Gastroesophageal sphincter (tissue), 3 donors: ENCODE measurements at regions not wholly inside any gene's neighbourhood (a gene's known extent, or its start where the extent isn't known, plus 50 kb on each side); places are given as distances from the start of the nearest gene placed in this dataset.

ENCODE experiments used
- CTCF ChIP-seq, 4 experiments: fragments of 200-600 bp in 2 of 4; fragments of 450-650 bp in 2 of 4; sonication (generic) in 1 of 4; IDR thresholded peaks; one replicate each; pipeline ENCODE4 v1.5.1; 2017 to 2019; ENCODE audit warnings: antibody characterized with exemption in 4 of 4, mild to moderate bottlenecking in 2 of 4, moderate library complexity in 2 of 4
- EP300 ChIP-seq: sonication (generic); formaldehyde crosslinking; IDR thresholded peaks from one replicate; pipeline ENCODE4 v1.6.1; 2017; ENCODE audit warnings: antibody characterized with exemption, mild to moderate bottlenecking
- POLR2A ChIP-seq, 2 donors: fragments of 450-650 bp; IDR thresholded peaks; one replicate each; pipeline ENCODE4 v1.6.1; 2017; ENCODE audit warnings: antibody characterized with exemption in 2 of 2, mild to moderate bottlenecking in 2 of 2, moderate library complexity in 1 of 2
- POLR2AphosphoS5 ChIP-seq: sonication (generic); formaldehyde crosslinking; IDR thresholded peaks from one replicate; pipeline ENCODE4 v1.6.1; 2017; ENCODE audit warnings: antibody characterized with exemption

GRCh38 chr20:54318892-54319291 lies 111.0 kb downstream of the PFDN4 start:
- TF ChIP-seq CTCF (IDR thresholded peaks at IDR 0.05) (no peak), POLR2A (IDR thresholded peaks at IDR 0.05) (no peak), EP300 (no peak), POLR2AphosphoS5 (no peak)
